CD14-positive monocyte (primary cell): ENCODE measurements at regions not wholly inside any gene's neighbourhood (a gene's known extent, or its start where the extent isn't known, plus 50 kb on each side); places are given as distances from the start of the nearest gene placed in this dataset.

ENCODE experiments used
- DNase-seq, 3 donors: peaks; one replicate each; pipeline ENCODE4 v3.0.0-alpha.2; 2011 to 2022
- H2AFZ ChIP-seq: 2 replicates; pipeline ENCODE4 v1.6.0; 2012; ENCODE audit warnings: mild to moderate bottlenecking, low read depth, low read length, inconsistent platforms; ENCODE audit not compliant: insufficient read depth, poor library complexity, severe bottlenecking
- H3K27ac ChIP-seq, 2 donors: 1 replicate in 1 of 2; 2 replicates in 1 of 2; pipeline ENCODE4 v1.5.1; 2012 to 2013; ENCODE audit warnings: low read length in 2 of 2, control low read depth in 1 of 2, inconsistent platforms in 1 of 2, low read depth in 1 of 2, mild to moderate bottlenecking in 1 of 2
- H3K27me3 ChIP-seq, 2 donors: one replicate each; pipeline versions ENCODE4 v1.6.0 to v1.6.1; 2011 to 2013; ENCODE audit warnings: low read length in 2 of 2; ENCODE audit not compliant: control insufficient read depth in 2 of 2, insufficient read depth in 2 of 2
- H3K36me3 ChIP-seq, 2 donors: replicated peaks in 1 of 2; 1 replicate in 1 of 2; 2 replicates in 1 of 2; pipeline versions ENCODE4 v1.5.1 to v1.6.1; 2012 to 2013; ENCODE audit warnings: low read length in 2 of 2, control low read depth in 1 of 2, inconsistent platforms in 1 of 2, mild to moderate bottlenecking in 1 of 2; ENCODE audit not compliant: insufficient read depth in 2 of 2, control insufficient read depth in 1 of 2
- H3K4me1 ChIP-seq, 2 donors: 1 replicate in 1 of 2; 2 replicates in 1 of 2; pipeline versions ENCODE4 v1.5.1 to v1.6.1; 2012 to 2013; ENCODE audit warnings: low read length in 2 of 2, control low read depth in 1 of 2, inconsistent platforms in 1 of 2, mild to moderate bottlenecking in 1 of 2, moderate library complexity in 1 of 2; ENCODE audit not compliant: insufficient read depth in 2 of 2, control insufficient read depth in 1 of 2
- H3K4me2 ChIP-seq: replicated peaks from 2 replicates; pipeline ENCODE3; 2012; ENCODE audit warnings: low read length, moderate library complexity, mild to moderate bottlenecking; ENCODE audit not compliant: poor library complexity, severe bottlenecking; ENCODE audit errors: extremely low read depth
- H3K4me3 ChIP-seq, 3 experiments: fragments of 200-600 bp in 1 of 3; sonication (generic) in 1 of 3; replicated peaks in 1 of 3; 1 replicate in 2 of 3; 2 replicates in 1 of 3; pipeline ENCODE4 v1.5.1; 2011 to 2013; ENCODE audit warnings: low read length in 3 of 3, mild to moderate bottlenecking in 3 of 3, control low read depth in 2 of 3, low read depth in 2 of 3, inconsistent platforms in 1 of 3, moderate library complexity in 1 of 3
- H3K79me2 ChIP-seq: 2 replicates; pipeline ENCODE4 v1.6.0; 2012; ENCODE audit warnings: mild to moderate bottlenecking, control low read depth, inconsistent platforms, low read length, moderate library complexity; ENCODE audit not compliant: insufficient read depth
- H3K9ac ChIP-seq: 2 replicates; pipeline ENCODE4 v1.6.0; 2017; ENCODE audit warnings: low read length, mild to moderate bottlenecking; ENCODE audit not compliant: insufficient read depth, poor library complexity, severe bottlenecking
- H3K9me3 ChIP-seq, 2 donors: replicated peaks in 1 of 2; 1 replicate in 1 of 2; 2 replicates in 1 of 2; pipeline versions ENCODE4 v1.5.1 to v1.6.1; 2012 to 2013; ENCODE audit warnings: low read length in 2 of 2, control low read depth in 1 of 2; ENCODE audit not compliant: control insufficient read depth in 1 of 2, insufficient read depth in 1 of 2
- H4K20me1 ChIP-seq: 2 replicates; pipeline ENCODE4 v1.6.0; 2012; ENCODE audit warnings: mild to moderate bottlenecking, low read length, control low read depth, moderate library complexity; ENCODE audit not compliant: insufficient read depth
- H3K27ac Mint-ChIP-seq, 7 donors: one replicate each; pipeline ENCODE4 v1.8.0; 2020; ENCODE audit warnings: mild to moderate bottlenecking in 7 of 7, mixed read lengths in 7 of 7, moderate library complexity in 6 of 7, inconsistent platforms in 2 of 7
- H3K27me3 Mint-ChIP-seq, 3 donors: one replicate each; pipeline ENCODE4 v1.8.0; 2021 to 2022; ENCODE audit warnings: low read depth in 3 of 3, mild to moderate bottlenecking in 3 of 3, mixed read lengths in 3 of 3, moderate library complexity in 3 of 3, inconsistent platforms in 1 of 3
- H3K36me3 Mint-ChIP-seq, 2 donors: one replicate each; pipeline ENCODE4 v1.8.0; 2020; ENCODE audit warnings: mixed read lengths in 2 of 2, inconsistent platforms in 1 of 2, mild to moderate bottlenecking in 1 of 2
- H3K4me1 Mint-ChIP-seq: one replicate; pipeline ENCODE4 v1.8.0; 2020; ENCODE audit warnings: mild to moderate bottlenecking, mixed read lengths
- H3K4me3 Mint-ChIP-seq, 2 donors: one replicate each; pipeline ENCODE4 v1.8.0; 2020; ENCODE audit warnings: mild to moderate bottlenecking in 2 of 2, mixed read lengths in 2 of 2, moderate library complexity in 1 of 2
- H3K9me3 Mint-ChIP-seq, 7 donors: one replicate each; pipeline ENCODE4 v1.8.0; 2020 to 2022; ENCODE audit warnings: mixed read lengths in 7 of 7, mild to moderate bottlenecking in 6 of 7, moderate library complexity in 6 of 7, inconsistent platforms in 2 of 7
- intact Hi-C, 2 donors: fragments of 100-400 bp; cut with micrococcal nuclease; formaldehyde crosslinking; loops; one replicate each; pipeline versions ENCODE4 v1.15.0 to v1.15.1; 2023
- TF ChIP-seq, protein P1 (sequence below): fragments of 200-600 bp; IDR thresholded peaks from one replicate; pipeline ENCODE4 v1.8.0; 2022; ENCODE audit warnings: antibody characterized with exemption, mild to moderate bottlenecking

DNA sequence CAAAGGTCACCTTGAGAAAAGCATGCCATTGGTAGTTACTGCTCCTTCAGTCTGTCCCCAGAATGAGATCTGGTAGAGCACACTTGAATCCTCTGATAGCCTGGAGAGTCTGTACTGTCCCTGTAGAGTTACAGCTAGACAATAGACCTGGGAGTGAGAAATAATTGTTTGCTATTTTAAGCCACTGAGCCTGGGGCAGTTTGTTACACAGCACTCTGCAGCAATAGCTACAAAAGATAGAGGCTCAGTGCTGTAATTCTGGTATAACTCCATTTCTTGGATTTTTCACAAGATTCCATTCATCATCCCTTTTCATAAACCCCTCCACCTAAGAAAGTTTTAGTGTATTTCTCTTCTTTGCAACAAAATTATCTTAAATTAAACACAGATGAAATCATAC lies 242.7 kb upstream of the ARRDC4 start:
- no peaks in the 10 kb centered on the region for H3K4me1 Mint-ChIP-seq

DNA sequence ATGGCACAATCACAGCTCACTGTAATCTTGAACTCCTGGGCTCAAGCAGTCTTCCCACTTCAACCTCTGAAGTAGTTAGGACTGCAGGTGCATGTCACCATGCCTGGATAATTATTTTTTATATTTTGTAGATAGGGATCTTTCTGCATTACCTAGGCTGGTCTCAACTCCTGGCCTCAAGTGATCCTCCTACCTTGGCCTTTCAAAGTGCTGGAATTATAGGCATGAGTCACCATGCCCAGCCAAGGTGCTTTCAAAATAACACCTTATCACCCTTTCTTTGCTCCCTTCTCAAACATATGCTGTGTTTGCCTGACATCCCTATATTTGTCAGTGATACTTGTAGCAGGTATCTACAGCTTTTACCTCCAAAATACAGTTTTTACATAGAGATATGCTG lies 242.0 kb upstream of the ARRDC4 start:
- H3K4me3 ChIP-seq: no peak overlapping the region
- Mint-ChIP-seq H3K27ac (no peak overlapping the region), H3K4me3 (no peak overlapping the region), H3K4me1 (no peaks in the 10 kb centered on the region), H3K9me3 (peaks cover 0 to 5% (median 2%) of the 10 kb centered on the region in 7 donors), H3K27me3 (no peaks in the 10 kb centered on the region), H3K36me3 (no peaks in the 10 kb centered on the region)
- H3K27me3 ChIP-seq: no peaks in the 10 kb centered on the region
- H3K4me1 ChIP-seq: no peaks in the 10 kb centered on the region
- H3K9ac ChIP-seq: no peak overlapping the region
- intact Hi-C loops: no loop called here
- DNase-seq: no peak
- no peak overlapping the region for H3K27ac ChIP-seq
- H3K36me3 ChIP-seq: no peaks in the 10 kb centered on the region
- H3K4me2 ChIP-seq: no peak overlapping the region
- no peaks in the 10 kb centered on the region for H3K79me2 ChIP-seq
- H3K9me3 ChIP-seq: no peaks in the 10 kb centered on the region
- H4K20me1 ChIP-seq: no peaks in the 10 kb centered on the region
- TF ChIP-seq, protein P1, sequence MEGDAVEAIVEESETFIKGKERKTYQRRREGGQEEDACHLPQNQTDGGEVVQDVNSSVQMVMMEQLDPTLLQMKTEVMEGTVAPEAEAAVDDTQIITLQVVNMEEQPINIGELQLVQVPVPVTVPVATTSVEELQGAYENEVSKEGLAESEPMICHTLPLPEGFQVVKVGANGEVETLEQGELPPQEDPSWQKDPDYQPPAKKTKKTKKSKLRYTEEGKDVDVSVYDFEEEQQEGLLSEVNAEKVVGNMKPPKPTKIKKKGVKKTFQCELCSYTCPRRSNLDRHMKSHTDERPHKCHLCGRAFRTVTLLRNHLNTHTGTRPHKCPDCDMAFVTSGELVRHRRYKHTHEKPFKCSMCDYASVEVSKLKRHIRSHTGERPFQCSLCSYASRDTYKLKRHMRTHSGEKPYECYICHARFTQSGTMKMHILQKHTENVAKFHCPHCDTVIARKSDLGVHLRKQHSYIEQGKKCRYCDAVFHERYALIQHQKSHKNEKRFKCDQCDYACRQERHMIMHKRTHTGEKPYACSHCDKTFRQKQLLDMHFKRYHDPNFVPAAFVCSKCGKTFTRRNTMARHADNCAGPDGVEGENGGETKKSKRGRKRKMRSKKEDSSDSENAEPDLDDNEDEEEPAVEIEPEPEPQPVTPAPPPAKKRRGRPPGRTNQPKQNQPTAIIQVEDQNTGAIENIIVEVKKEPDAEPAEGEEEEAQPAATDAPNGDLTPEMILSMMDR: no peak
- H2AFZ ChIP-seq: no peak overlapping the region

More for the DNA sequence above, 242.7 kb upstream of the ARRDC4 start:
- no peak overlapping the region for H3K9ac ChIP-seq
- no peaks in the 10 kb centered on the region for H3K27me3 ChIP-seq
- no peaks in the 10 kb centered on the region for H3K36me3 ChIP-seq
- H3K9me3 Mint-ChIP-seq: peaks cover 0 to 5% (median 2%) of the 10 kb centered on the region in 7 donors
- H3K79me2 ChIP-seq: no peaks in the 10 kb centered on the region
- no peaks in the 10 kb centered on the region for H3K4me1 ChIP-seq
- H3K27ac ChIP-seq: no peak overlapping the region
- DNase-seq: no peak
- H3K4me3 ChIP-seq: no peak overlapping the region
- no peak overlapping the region for H3K4me3 Mint-ChIP-seq
- H4K20me1 ChIP-seq: no peaks in the 10 kb centered on the region
- H3K9me3 ChIP-seq: no peaks in the 10 kb centered on the region
- H3K27me3 Mint-ChIP-seq: no peaks in the 10 kb centered on the region
- H3K36me3 Mint-ChIP-seq: no peaks in the 10 kb centered on the region
- no peak overlapping the region for H3K27ac Mint-ChIP-seq
- TF ChIP-seq, protein P1: no peak
- no peak overlapping the region for H3K4me2 ChIP-seq
- intact Hi-C loops: no loop called here
- H2AFZ ChIP-seq: no peak overlapping the region
